Lower leg skin (tissue), 4 donors: ENCODE measurements at regions not wholly inside any gene's neighbourhood (a gene's known extent, or its start where the extent isn't known, plus 50 kb on each side); places are given as distances from the start of the nearest gene placed in this dataset.

Experiments used
- DNase-seq, 2 donors: peaks; one replicate each; pipeline ENCODE4 v3.0.0-alpha.2; 2019; ENCODE audit warnings: low spot score in 2 of 2
- H3K4me3 ChIP-seq: fragments of 200-600 bp; sonication (generic); 2 replicates; pipeline ENCODE4 v1.5.1; 2017; ENCODE audit warnings: mild to moderate bottlenecking, low read depth; ENCODE audit not compliant: poor library complexity, severe bottlenecking
- CTCF ChIP-seq, 3 donors: fragments of 450-650 bp; IDR thresholded peaks; one replicate each; pipeline ENCODE4 v1.5.1; 2016; ENCODE audit warnings: antibody characterized with exemption in 3 of 3, mild to moderate bottlenecking in 3 of 3, moderate library complexity in 2 of 3
- POLR2A ChIP-seq, 2 donors: fragments of 450-650 bp; IDR thresholded peaks; one replicate each; pipeline ENCODE4 v1.6.1; 2016 to 2017; ENCODE audit warnings: antibody characterized with exemption in 2 of 2, mild to moderate bottlenecking in 1 of 2, moderate library complexity in 1 of 2
- WGBS, 2 donors: methylation state at CpG; one replicate each; pipeline ENCODE4 v1.1.5; 2018; 5-methylcytosine and 5-hydroxymethylcytosine counted together
- intact Hi-C: fragments of 100-400 bp; cut with DNase I; formaldehyde crosslinking; loops from one replicate; pipeline ENCODE4 v1.15.0; 2023; ENCODE audit warnings: low total_unique reads

GRCh38 chr13:40346592-40346991 is 319.8 kb downstream of the FOXO1 start:
- intact Hi-C loops = no loop called here
- WGBS, 2 donors = 90% methylated on average over 2 of the region's 2 CpGs
- no peak for DNase-seq
- TF ChIP-seq CTCF (IDR thresholded peaks at IDR 0.05) = no peak
- TF ChIP-seq POLR2A (IDR thresholded peaks at IDR 0.05) = no peak
- H3K4me3 ChIP-seq = no peak overlapping the region

GRCh38 chr13:40348096-40348679 is 318.3 kb downstream of the FOXO1 start:
- TF ChIP-seq CTCF (IDR thresholded peaks at IDR 0.05) (no peak), POLR2A (IDR thresholded peaks at IDR 0.05) (no peak)
- H3K4me3 ChIP-seq = no peak overlapping the region
- intact Hi-C loops = no loop called here
- DNase-seq = no peak
- WGBS, 2 donors = 82 to 88% methylated on average over 7 of the region's 7 CpGs

GRCh38 chr13:40350283-40350992 is 316.0 kb downstream of the FOXO1 start:
- TF ChIP-seq POLR2A (IDR thresholded peaks at IDR 0.05) = no peak
- TF ChIP-seq CTCF (IDR thresholded peaks at IDR 0.05) = no peak
- intact Hi-C loops = no loop called here
- WGBS, 2 donors = 85 to 88% methylated on average over 10 of the region's 10 CpGs

GRCh38 chr13:40351537-40352379 is 314.7 kb downstream of the FOXO1 start:
- H3K4me3 ChIP-seq = no peak overlapping the region
- no peak for DNase-seq
- intact Hi-C loops = no loop called here
- TF ChIP-seq CTCF (IDR thresholded peaks at IDR 0.05) (no peak), POLR2A (IDR thresholded peaks at IDR 0.05) (no peak)
- 82 to 88% methylated on average over 9 of the region's 9 CpGs for WGBS, 2 donors

More at GRCh38 chr13:40350283-40350992, 316.0 kb downstream of the FOXO1 start:
- DNase-seq = no peak
- no peak overlapping the region for H3K4me3 ChIP-seq

- no peak overlapping the region for H3K4me3 ChIP-seq
- TF ChIP-seq CTCF (IDR thresholded peaks at IDR 0.05) (no peak), POLR2A (IDR thresholded peaks at IDR 0.05) (no peak)
- intact Hi-C loops = no loop called here
- WGBS, 2 donors = 71 to 73% methylated on average over 9 of the region's 9 CpGs
- peak in 1 of 2 donors; percentile 68 for DNase-seq
These were observed 314.1 kb downstream of the FOXO1 start for GRCh38 chr13:40352380-40352778.
